ENCODE measurements at regions not wholly inside any gene's neighbourhood (a gene's known extent, or its start where the extent isn't known, plus 50 kb on each side); places are given as distances from the start of the nearest gene placed in this dataset.

- no peaks in the 10 kb centered on the region for H3K4me1 ChIP-seq
Measured at GRCh38 chr6:133190912-133191311, 50.2 kb upstream of the EYA4 start.

GRCh38 chr6:133191323-133191722 lies 49.8 kb upstream of the EYA4 start:
- TF ChIP-seq POLR2A (IDR thresholded peaks at IDR 0.05) (no peak), EP300 (IDR thresholded peaks at IDR 0.05; ENCODE audit: low read depth) (no peak), CTCF (IDR thresholded peaks at IDR 0.05) (no peak), POLR2AphosphoS5 (IDR thresholded peaks at IDR 0.05) (no peak)
- H3K4me1 ChIP-seq, result no peaks in the 10 kb centered on the region
- H3K27me3 ChIP-seq, result no peaks in the 10 kb centered on the region
- in situ Hi-C loops (cut with MboI; ENCODE audit: low pct_ligation_motif_present in 1 of 4, low pct_unique_long_range_greater_than_20kb in 1 of 4, low sequenced_read_pairs in 3 of 4) (loop anchor here in 1 of 4 donors (25.0 kb wide), 1 partner anchor 721 kb away; no protein-coding TSS in a partner anchor), intact Hi-C loops (cut with DNase I; ENCODE audit: low total_unique reads) (no loop called here)
- WGBS, 2 donors (ENCODE audit: low coverage in 1 of 2), result 17 to 24% methylated on average over 2 of the region's 2 CpGs
- H3K27ac ChIP-seq, result no peak overlapping the region
- H3K36me3 ChIP-seq, result no peaks in the 10 kb centered on the region
- H3K4me3 ChIP-seq, result no peak overlapping the region
- no peaks in the 10 kb centered on the region for H3K9me3 ChIP-seq
- no peak for DNase-seq

More at GRCh38 chr6:133190912-133191311, 50.2 kb upstream of the EYA4 start:
- TF ChIP-seq CTCF (IDR thresholded peaks at IDR 0.05), result no peak
- TF ChIP-seq POLR2A (IDR thresholded peaks at IDR 0.05), result no peak
- TF ChIP-seq POLR2AphosphoS5 (IDR thresholded peaks at IDR 0.05), result no peak
- no peak for TF ChIP-seq EP300 (IDR thresholded peaks at IDR 0.05; ENCODE audit: low read depth)
- Histone ChIP-seq H3K27ac (no peak overlapping the region), H3K36me3 (no peaks in the 10 kb centered on the region), H3K4me3 (no peak overlapping the region), H3K9me3 (no peaks in the 10 kb centered on the region), H3K27me3 (no peaks in the 10 kb centered on the region)
- WGBS, 2 donors (ENCODE audit: low coverage in 1 of 2), result 74 to 75% methylated on average over 3 of the region's 3 CpGs
- no peak for DNase-seq
- in situ Hi-C loops (cut with MboI; ENCODE audit: low pct_ligation_motif_present in 1 of 4, low pct_unique_long_range_greater_than_20kb in 1 of 4, low sequenced_read_pairs in 3 of 4), result loop anchor here in 1 of 4 donors (25.0 kb wide), 1 partner anchor 721 kb away; no protein-coding TSS in a partner anchor
- intact Hi-C loops (cut with DNase I; ENCODE audit: low total_unique reads), result no loop called here

Small RNA genes lying in the stretch of these regions (small RNA-seq; reads per million reads assigned to genes)
- 0 reads per million in 4 donors for gene MTCYBP4

Data from transverse colon (tissue), 4 donors.